Neural cell (in vitro differentiated cells): ENCODE measurements at regions not wholly inside any gene's neighbourhood (a gene's known extent, or its start where the extent isn't known, plus 50 kb on each side); places are given as distances from the start of the nearest gene placed in this dataset.

Experiments
- CTCF ChIP-seq: fragments of 450-650 bp; IDR thresholded peaks from 2 replicates; pipeline ENCODE4 v1.5.1; 2014; ENCODE audit warnings: antibody characterized with exemption, mild to moderate bottlenecking, moderate library complexity; ENCODE audit not compliant: poor library complexity, severe bottlenecking
- MXI1 ChIP-seq: fragments of 450-650 bp; conservative IDR thresholded peaks from 2 replicates; pipeline ENCODE4 v1.6.1; 2014; ENCODE audit warnings: antibody characterized with exemption, mild to moderate bottlenecking; ENCODE audit not compliant: poor library complexity, severe bottlenecking
- RAD21 ChIP-seq: fragments of 450-650 bp; conservative IDR thresholded peaks from 2 replicates; pipeline ENCODE4 v1.6.1; 2014; ENCODE audit warnings: antibody characterized with exemption, mild to moderate bottlenecking, moderate library complexity

GRCh38 chr6:33964387-33964786 is 160.6 kb upstream of the MLN start:
- TF ChIP-seq CTCF (no peak), RAD21 (no peak), MXI1 (no peak)
